K562 (cell line): ENCODE measurements at regions not wholly inside any gene's neighbourhood (a gene's known extent, or its start where the extent isn't known, plus 50 kb on each side); places are given as distances from the start of the nearest gene placed in this dataset.

Experiments
- CBX3 ChIP-seq, 2 experiments: IDR thresholded peaks; 1 replicate in 1 of 2; 2 replicates in 1 of 2; pipeline ENCODE4 v1.6.1; 2012; ENCODE audit warnings: inconsistent platforms in 2 of 2, low read length in 2 of 2, borderline replicate concordance in 1 of 2, control low read depth in 1 of 2
- CHD2 ChIP-seq: IDR thresholded peaks from 2 replicates; pipeline ENCODE4 v1.6.1; 2011; ENCODE audit warnings: low read depth, low read length
- FOXA3 ChIP-seq, 2 experiments: fragments of 450-650 bp in 1 of 2; sonication (generic) in 1 of 2; formaldehyde crosslinking; IDR thresholded peaks in 1 of 2; conservative IDR thresholded peaks in 1 of 2; 2 replicates each; pipeline versions ENCODE4 v1.4.0 to v1.8.0; 2020 to 2022; ENCODE audit warnings: mild to moderate bottlenecking in 2 of 2, missing genetic modification reagents in 1 of 2
- HDAC8 ChIP-seq: fragments of 450-650 bp; IDR thresholded peaks from 2 replicates; pipeline ENCODE4 v1.6.1; 2016; ENCODE audit warnings: mild to moderate bottlenecking, missing genetic modification characterization, moderate library complexity, missing compliant biosample characterization
- JUNB ChIP-seq: fragments of 450-650 bp; formaldehyde crosslinking; conservative IDR thresholded peaks from 2 replicates; pipeline ENCODE4 v1.4.0; 2020; ENCODE audit warnings: mild to moderate bottlenecking
- KLF13 ChIP-seq: fragments of 450-650 bp; IDR thresholded peaks from 2 replicates; pipeline ENCODE4 v1.6.1; 2016; ENCODE audit warnings: missing genetic modification characterization, low read depth, mild to moderate bottlenecking, missing compliant biosample characterization, moderate library complexity, borderline replicate concordance
- KLF6 ChIP-seq: fragments of 250-450 bp; sonication (Bioruptor Pico); IDR thresholded peaks from 2 replicates; pipeline ENCODE4 v1.4.0; 2020; ENCODE audit warnings: mild to moderate bottlenecking, moderate library complexity, borderline replicate concordance
- L3MBTL2 ChIP-seq: fragments of 450-650 bp; IDR thresholded peaks from 2 replicates; pipeline ENCODE4 v1.6.1; 2016; ENCODE audit warnings: mild to moderate bottlenecking, moderate library complexity
- MEIS2 ChIP-seq: fragments of 450-650 bp; IDR thresholded peaks from 2 replicates; pipeline ENCODE4 v1.6.1; 2014; ENCODE audit warnings: mild to moderate bottlenecking; ENCODE audit not compliant: partially characterized antibody
- OTX1 ChIP-seq: fragments of 450-650 bp; formaldehyde crosslinking; IDR thresholded peaks from 2 replicates; pipeline ENCODE4 v1.4.0; 2022; ENCODE audit warnings: mild to moderate bottlenecking
- POLR2AphosphoS5 ChIP-seq: IDR thresholded peaks from 2 replicates; pipeline ENCODE4 v1.6.1; 2011; ENCODE audit warnings: mild to moderate bottlenecking, low read depth, low read length, moderate library complexity; ENCODE audit not compliant: control insufficient read depth, insufficient read depth
- RUNX1 ChIP-seq: sonication (generic); IDR thresholded peaks from 2 replicates; pipeline ENCODE4 v1.6.1; 2016; ENCODE audit warnings: antibody characterized with exemption, low read depth
- SAFB ChIP-seq: fragments of 200-400 bp; formaldehyde crosslinking; IDR thresholded peaks from 2 replicates; pipeline ENCODE4 v1.6.1; 2017; ENCODE audit warnings: low read depth, low read length, borderline replicate concordance
- SAFB2 ChIP-seq: fragments of 200-400 bp; formaldehyde crosslinking; IDR thresholded peaks from 2 replicates; pipeline ENCODE4 v1.6.1; 2018; ENCODE audit warnings: borderline replicate concordance, low read length, low read depth, moderate library complexity; ENCODE audit not compliant: severe bottlenecking
- SOX6 ChIP-seq: fragments of 450-650 bp; IDR thresholded peaks from 2 replicates; pipeline ENCODE4 v1.6.1; 2014; ENCODE audit warnings: mild to moderate bottlenecking
- SP2 ChIP-seq: IDR thresholded peaks from 2 replicates; pipeline ENCODE4 v1.6.1; 2011; ENCODE audit warnings: mild to moderate bottlenecking, low read depth, low read length, moderate library complexity; ENCODE audit not compliant: poor library complexity, severe bottlenecking; ENCODE audit errors: extremely low read depth
- TEAD1 ChIP-seq, 2 experiments: fragments of 450-650 bp in 1 of 2; sonication (generic) in 1 of 2; formaldehyde crosslinking; IDR thresholded peaks; 2 replicates each; pipeline versions ENCODE4 v1.4.0 to v1.8.0; 2020 to 2022; ENCODE audit warnings: mild to moderate bottlenecking in 2 of 2, missing genetic modification reagents in 1 of 2
- TGIF2 ChIP-seq: sonication (generic); formaldehyde crosslinking; IDR thresholded peaks from 2 replicates; pipeline ENCODE4 v1.8.1; 2022; ENCODE audit warnings: mild to moderate bottlenecking, missing genetic modification reagents, moderate library complexity
- XRCC5 ChIP-seq: fragments of 200-400 bp; formaldehyde crosslinking; IDR thresholded peaks from 2 replicates; pipeline ENCODE4 v1.6.1; 2017; ENCODE audit warnings: low read depth, mild to moderate bottlenecking, low read length
- ZKSCAN1 ChIP-seq: fragments of 150-350 bp; IDR thresholded peaks from 2 replicates; pipeline ENCODE4 v1.6.1; 2016; ENCODE audit warnings: low read depth, low read length
- ZNF561 ChIP-seq: fragments of 450-650 bp; formaldehyde crosslinking; conservative IDR thresholded peaks from 2 replicates; pipeline ENCODE4 v1.4.0; 2020; ENCODE audit warnings: mild to moderate bottlenecking, moderate library complexity
- TF ChIP-seq, protein P1 (sequence below): sonication (generic); formaldehyde crosslinking; IDR thresholded peaks from 2 replicates; pipeline ENCODE4 v1.8.1; 2023; ENCODE audit warnings: mild to moderate bottlenecking, missing genetic modification reagents
- TF ChIP-seq, protein P2 (sequence below), 2 experiments: fragments of 450-650 bp; IDR thresholded peaks; 2 replicates each; pipeline ENCODE4 v1.6.1; 2016
- TF ChIP-seq, protein P3 (sequence below): fragments of 450-650 bp; formaldehyde crosslinking; IDR thresholded peaks from 2 replicates; pipeline ENCODE4 v1.4.0; 2020; ENCODE audit warnings: mild to moderate bottlenecking

DNA sequence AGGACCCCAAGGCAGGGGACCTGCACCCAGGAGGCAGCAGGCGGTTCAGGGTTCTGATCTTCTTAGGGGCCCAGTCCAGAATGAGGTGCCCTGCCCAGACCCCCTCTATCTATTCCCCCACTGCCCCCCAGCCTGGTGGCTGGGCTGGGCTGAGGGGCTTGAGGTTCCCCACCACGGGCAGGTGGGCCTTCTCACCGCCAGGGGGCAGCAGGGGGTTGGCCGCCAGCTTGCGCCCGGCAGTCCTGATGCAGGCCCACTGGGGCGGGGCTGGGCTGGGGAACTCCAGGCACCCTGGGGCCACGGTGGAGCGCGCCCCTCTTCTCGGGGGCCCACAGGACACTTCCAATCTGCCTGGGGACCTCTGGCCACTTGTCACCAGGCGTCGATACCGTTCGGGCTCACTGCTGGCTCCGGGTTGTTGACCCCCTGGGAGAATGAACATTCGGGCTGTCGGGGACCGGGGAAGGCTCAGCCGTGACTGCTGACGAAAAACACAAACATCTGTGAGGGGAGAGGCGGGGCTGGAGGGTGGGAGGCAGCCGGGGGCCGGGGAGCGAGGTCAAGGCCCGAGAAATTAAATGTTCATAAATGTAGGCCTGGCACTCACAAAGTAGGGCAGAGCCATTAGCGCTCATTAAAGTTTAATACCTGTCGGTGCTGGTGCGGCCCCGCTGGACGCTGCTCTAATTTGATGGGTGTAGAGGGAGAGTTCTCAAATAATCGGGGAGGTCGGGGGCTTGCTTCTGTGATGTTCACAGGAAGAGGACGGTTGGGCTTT, 219.3 kb upstream of the GSE1 start (continued):
- TF ChIP-seq TGIF2, result no peak
- no peak for TF ChIP-seq ZNF561
- TF ChIP-seq TEAD1 (CRISPR knock-in tag; IDR thresholded peaks at IDR 0.05), result no peak
- TF ChIP-seq FOXA3 (CRISPR knock-in tag; conservative IDR thresholded peaks at IDR 0.05 in 1 of 2, IDR thresholded peaks at IDR 0.05 in 1 of 2), result no peak
- TF ChIP-seq CHD2, result no peak
- TF ChIP-seq, protein P1, sequence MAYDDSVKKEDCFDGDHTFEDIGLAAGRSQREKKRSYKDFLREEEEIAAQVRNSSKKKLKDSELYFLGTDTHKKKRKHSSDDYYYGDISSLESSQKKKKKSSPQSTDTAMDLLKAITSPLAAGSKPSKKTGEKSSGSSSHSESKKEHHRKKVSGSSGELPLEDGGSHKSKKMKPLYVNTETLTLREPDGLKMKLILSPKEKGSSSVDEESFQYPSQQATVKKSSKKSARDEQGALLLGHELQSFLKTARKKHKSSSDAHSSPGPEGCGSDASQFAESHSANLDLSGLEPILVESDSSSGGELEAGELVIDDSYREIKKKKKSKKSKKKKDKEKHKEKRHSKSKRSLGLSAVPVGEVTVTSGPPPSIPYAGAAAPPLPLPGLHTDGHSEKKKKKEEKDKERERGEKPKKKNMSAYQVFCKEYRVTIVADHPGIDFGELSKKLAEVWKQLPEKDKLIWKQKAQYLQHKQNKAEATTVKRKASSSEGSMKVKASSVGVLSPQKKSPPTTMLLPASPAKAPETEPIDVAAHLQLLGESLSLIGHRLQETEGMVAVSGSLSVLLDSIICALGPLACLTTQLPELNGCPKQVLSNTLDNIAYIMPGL (CRISPR knock-in tag), result no peak
- TF ChIP-seq CBX3 (IDR thresholded peaks at IDR 0.05; ENCODE audit: borderline replicate concordance in 1 of 2, low read length in 2 of 2), result peak in 1 of 2 experiments; percentile 62; a peak in 1 of 3 replicates
- no peak for TF ChIP-seq POLR2AphosphoS5
- TF ChIP-seq L3MBTL2, result peak; percentile 38; the same call in 1 of the 2 replicates
- no peak for TF ChIP-seq HDAC8 (tag)
- peak; percentile 62; the same call in 1 of the 2 replicates for TF ChIP-seq XRCC5
- no peak for TF ChIP-seq SAFB
- TF ChIP-seq, protein P2, sequence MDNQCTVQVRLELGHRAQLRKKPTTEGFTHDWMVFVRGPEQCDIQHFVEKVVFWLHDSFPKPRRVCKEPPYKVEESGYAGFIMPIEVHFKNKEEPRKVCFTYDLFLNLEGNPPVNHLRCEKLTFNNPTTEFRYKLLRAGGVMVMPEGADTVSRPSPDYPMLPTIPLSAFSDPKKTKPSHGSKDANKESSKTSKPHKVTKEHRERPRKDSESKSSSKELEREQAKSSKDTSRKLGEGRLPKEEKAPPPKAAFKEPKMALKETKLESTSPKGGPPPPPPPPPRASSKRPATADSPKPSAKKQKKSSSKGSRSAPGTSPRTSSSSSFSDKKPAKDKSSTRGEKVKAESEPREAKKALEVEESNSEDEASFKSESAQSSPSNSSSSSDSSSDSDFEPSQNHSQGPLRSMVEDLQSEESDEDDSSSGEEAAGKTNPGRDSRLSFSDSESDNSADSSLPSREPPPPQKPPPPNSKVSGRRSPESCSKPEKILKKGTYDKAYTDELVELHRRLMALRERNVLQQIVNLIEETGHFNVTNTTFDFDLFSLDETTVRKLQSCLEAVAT (IDR thresholded peaks at IDR 0.05), result no peak
- TF ChIP-seq KLF6 (CRISPR knock-in tag), result no peak
- no peak for TF ChIP-seq KLF13 (tag)
- TF ChIP-seq SP2, result no peak
- no peak for TF ChIP-seq MEIS2
- TF ChIP-seq RUNX1, result no peak
- TF ChIP-seq ZKSCAN1, result no peak
- no peak for TF ChIP-seq JUNB (CRISPR knock-in tag)
- no peak for TF ChIP-seq SAFB2
- peak; percentile 27; the same call in 1 of the 2 replicates for TF ChIP-seq SOX6
- TF ChIP-seq, protein P3, sequence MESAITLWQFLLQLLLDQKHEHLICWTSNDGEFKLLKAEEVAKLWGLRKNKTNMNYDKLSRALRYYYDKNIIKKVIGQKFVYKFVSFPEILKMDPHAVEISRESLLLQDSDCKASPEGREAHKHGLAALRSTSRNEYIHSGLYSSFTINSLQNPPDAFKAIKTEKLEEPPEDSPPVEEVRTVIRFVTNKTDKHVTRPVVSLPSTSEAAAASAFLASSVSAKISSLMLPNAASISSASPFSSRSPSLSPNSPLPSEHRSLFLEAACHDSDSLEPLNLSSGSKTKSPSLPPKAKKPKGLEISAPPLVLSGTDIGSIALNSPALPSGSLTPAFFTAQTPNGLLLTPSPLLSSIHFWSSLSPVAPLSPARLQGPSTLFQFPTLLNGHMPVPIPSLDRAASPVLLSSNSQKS (CRISPR knock-in tag), result no peak
- no peak for TF ChIP-seq OTX1
